Peyer's patch (tissue), 4 donors: ENCODE measurements at regions not wholly inside any gene's neighbourhood (a gene's known extent, or its start where the extent isn't known, plus 50 kb on each side); places are given as distances from the start of the nearest gene placed in this dataset.

Experiments
- POLR2A ChIP-seq, 2 donors: fragments of 450-650 bp; IDR thresholded peaks; one replicate each; pipeline ENCODE4 v1.5.1; 2017; ENCODE audit warnings: antibody characterized with exemption in 2 of 2, mild to moderate bottlenecking in 2 of 2, moderate library complexity in 2 of 2
- TF ChIP-seq, protein P1 (sequence below), 6 experiments: fragments of 450-650 bp in 4 of 6; fragments of 200-600 bp in 2 of 6; sonication (generic) in 1 of 6; IDR thresholded peaks; one replicate each; pipeline ENCODE4 v1.5.1; 2017 to 2019; ENCODE audit warnings: antibody characterized with exemption in 6 of 6, mild to moderate bottlenecking in 3 of 6, moderate library complexity in 1 of 6

- no peak for TF ChIP-seq POLR2A (IDR thresholded peaks at IDR 0.05)
- TF ChIP-seq, protein P1, sequence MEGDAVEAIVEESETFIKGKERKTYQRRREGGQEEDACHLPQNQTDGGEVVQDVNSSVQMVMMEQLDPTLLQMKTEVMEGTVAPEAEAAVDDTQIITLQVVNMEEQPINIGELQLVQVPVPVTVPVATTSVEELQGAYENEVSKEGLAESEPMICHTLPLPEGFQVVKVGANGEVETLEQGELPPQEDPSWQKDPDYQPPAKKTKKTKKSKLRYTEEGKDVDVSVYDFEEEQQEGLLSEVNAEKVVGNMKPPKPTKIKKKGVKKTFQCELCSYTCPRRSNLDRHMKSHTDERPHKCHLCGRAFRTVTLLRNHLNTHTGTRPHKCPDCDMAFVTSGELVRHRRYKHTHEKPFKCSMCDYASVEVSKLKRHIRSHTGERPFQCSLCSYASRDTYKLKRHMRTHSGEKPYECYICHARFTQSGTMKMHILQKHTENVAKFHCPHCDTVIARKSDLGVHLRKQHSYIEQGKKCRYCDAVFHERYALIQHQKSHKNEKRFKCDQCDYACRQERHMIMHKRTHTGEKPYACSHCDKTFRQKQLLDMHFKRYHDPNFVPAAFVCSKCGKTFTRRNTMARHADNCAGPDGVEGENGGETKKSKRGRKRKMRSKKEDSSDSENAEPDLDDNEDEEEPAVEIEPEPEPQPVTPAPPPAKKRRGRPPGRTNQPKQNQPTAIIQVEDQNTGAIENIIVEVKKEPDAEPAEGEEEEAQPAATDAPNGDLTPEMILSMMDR (IDR thresholded peaks at IDR 0.05), result no peak
Measured at GRCh38 chr2:47269316-47270232, 93.3 kb upstream of the CALM2 start.
